T-helper 17 cell (primary cell): ENCODE measurements at regions not wholly inside any gene's neighbourhood (a gene's known extent, or its start where the extent isn't known, plus 50 kb on each side); places are given as distances from the start of the nearest gene placed in this dataset.

Source experiments
- ATAC-seq: fragments of 150-1000 bp; cut with Tn5 transposase; 2 replicates; pipeline ENCODE4 v1.10.0; 2021; ENCODE audit warnings: mild to moderate bottlenecking, moderate library complexity
- DNase-seq, 3 donors: peaks; one replicate each; pipeline versions ENCODE4 v3.0.0 to v3.0.0-alpha.2; 2020 to 2021
- H3K9me3 ChIP-seq: one replicate; pipeline ENCODE4 v1.7.0; 2013; ENCODE audit warnings: low read length, mild to moderate bottlenecking; ENCODE audit not compliant: control insufficient read depth, poor library complexity, severe bottlenecking
- H3K27ac Mint-ChIP-seq: one replicate; pipeline ENCODE4 v1.8.0; 2022; ENCODE audit warnings: mild to moderate bottlenecking, moderate library complexity, mixed read lengths
- H3K27me3 Mint-ChIP-seq: one replicate; pipeline ENCODE4 v1.8.0; 2022; ENCODE audit warnings: mixed read lengths
- H3K36me3 Mint-ChIP-seq: one replicate; pipeline ENCODE4 v1.8.0; 2022; ENCODE audit warnings: low read depth, mixed read lengths
- H3K4me1 Mint-ChIP-seq: one replicate; pipeline ENCODE4 v1.8.0; 2022; ENCODE audit warnings: mild to moderate bottlenecking, mixed read lengths
- H3K4me3 Mint-ChIP-seq: one replicate; pipeline ENCODE4 v1.8.0; 2022; ENCODE audit warnings: mild to moderate bottlenecking, moderate library complexity, mixed read lengths

DNA sequence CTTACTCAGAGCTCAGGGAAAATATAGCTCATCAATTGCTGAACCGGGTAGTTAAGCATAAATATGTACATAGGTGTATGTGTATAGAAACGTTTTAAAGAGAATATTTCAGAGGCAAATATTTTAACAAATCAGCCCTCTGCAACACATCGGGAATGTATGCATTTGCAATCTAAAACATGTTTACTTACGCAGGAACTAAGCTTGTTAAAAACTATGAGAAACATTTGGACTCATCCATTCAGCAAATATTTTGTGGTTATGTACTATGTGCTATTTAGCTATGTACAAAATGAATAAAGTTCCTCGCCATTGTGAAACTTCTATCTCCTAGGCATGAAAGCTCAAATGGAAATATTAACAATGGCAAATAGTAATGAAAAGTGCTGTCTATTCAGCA lies 469.9 kb downstream of the ARHGEF28 start:
- H3K27me3 Mint-ChIP-seq = peaks cover 25% of the 10 kb centered on the region
- H3K27ac Mint-ChIP-seq = no peak overlapping the region
- H3K36me3 Mint-ChIP-seq = peaks cover 2% of the 10 kb centered on the region
- no peaks in the 10 kb centered on the region for H3K4me1 Mint-ChIP-seq
- no peak for DNase-seq
- no peaks in the 10 kb centered on the region for H3K9me3 ChIP-seq
- ATAC-seq = no peak
- no peak overlapping the region for H3K4me3 Mint-ChIP-seq

DNA sequence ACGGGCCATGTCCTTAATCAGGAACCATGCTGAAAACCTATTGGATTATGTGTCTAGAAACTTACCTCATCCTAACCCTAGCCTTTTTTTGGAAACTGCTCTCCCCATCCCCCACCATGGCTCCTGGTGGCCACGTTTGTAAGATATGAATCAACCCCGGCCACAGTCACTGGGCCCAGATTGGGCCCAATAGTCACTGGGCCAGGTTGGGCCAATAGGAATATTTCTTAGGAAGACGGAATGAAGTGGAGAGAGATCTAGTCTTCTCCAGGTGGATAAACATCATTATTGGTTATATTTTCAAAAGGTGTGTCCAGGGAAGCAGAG lies 468.7 kb downstream of the ARHGEF28 start:
- DNase-seq = no peak
- Mint-ChIP-seq H3K36me3 (peaks cover 2% of the 10 kb centered on the region), H3K27ac (no peak overlapping the region), H3K4me1 (no peaks in the 10 kb centered on the region), H3K27me3 (peaks cover 26% of the 10 kb centered on the region), H3K4me3 (no peak overlapping the region)
- H3K9me3 ChIP-seq = no peaks in the 10 kb centered on the region
- no peak for ATAC-seq

DNA sequence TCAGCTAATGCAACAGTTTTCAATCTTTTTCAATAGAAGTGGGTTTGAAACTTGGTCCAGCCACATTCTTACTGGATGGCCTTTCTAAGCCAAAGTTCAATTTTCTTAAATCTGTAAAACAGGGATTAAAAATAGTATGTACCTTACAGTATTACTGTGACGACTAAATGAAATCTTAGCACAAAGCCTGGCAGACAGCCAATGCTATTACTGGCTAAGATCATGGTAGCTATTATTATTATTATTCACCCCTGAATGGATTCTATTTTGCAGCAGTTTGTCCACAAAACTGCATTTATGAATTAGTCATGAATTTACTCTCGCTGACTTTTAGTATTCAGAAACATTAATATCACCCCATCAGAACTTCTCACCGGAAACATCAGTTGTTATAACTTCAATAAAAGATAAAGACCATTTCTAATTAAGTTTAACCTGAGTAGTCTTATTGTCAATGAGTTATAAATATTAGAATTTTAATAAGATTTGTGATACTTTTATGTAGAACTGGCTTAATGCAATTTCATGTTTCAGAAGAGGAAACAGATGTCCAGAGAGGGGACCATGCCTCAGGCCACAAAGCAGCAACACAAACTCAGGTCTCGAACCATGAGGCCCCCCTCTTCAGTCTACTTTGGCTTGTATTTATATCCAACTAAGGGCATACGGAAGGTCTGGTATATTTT lies 468.2 kb downstream of the ARHGEF28 start:
- Mint-ChIP-seq H3K36me3 (peaks cover 2% of the 10 kb centered on the region), H3K27me3 (peaks cover 31% of the 10 kb centered on the region), H3K4me3 (no peak overlapping the region), H3K27ac (no peak overlapping the region), H3K4me1 (no peaks in the 10 kb centered on the region)
- DNase-seq (no peak), ATAC-seq (no peak)
- no peaks in the 10 kb centered on the region for H3K9me3 ChIP-seq

DNA sequence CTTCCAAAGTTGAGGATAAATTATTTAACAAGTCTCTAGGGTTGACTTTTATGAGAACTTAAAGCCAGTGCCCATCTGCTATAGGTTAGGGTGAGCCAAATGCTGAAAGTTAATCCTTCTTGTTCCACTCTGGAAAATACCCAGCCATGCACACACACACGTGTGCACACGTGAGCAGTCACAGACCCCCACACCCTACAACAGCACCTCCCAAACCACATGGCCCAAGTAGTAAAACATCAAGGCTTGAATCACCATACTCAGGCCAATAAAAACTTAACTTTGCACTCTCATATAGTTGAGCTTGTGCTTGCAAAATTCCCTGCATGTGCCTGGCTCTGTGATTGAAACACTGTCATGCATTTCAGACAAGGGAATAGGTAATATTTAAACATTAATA lies 467.6 kb downstream of the ARHGEF28 start:
- ATAC-seq (no peak), DNase-seq (no peak)
- Mint-ChIP-seq H3K27me3 (peaks cover 38% of the 10 kb centered on the region), H3K4me1 (no peaks in the 10 kb centered on the region), H3K36me3 (peaks cover 2% of the 10 kb centered on the region), H3K4me3 (no peak overlapping the region), H3K27ac (no peak overlapping the region)
- H3K9me3 ChIP-seq = no peaks in the 10 kb centered on the region

DNA sequence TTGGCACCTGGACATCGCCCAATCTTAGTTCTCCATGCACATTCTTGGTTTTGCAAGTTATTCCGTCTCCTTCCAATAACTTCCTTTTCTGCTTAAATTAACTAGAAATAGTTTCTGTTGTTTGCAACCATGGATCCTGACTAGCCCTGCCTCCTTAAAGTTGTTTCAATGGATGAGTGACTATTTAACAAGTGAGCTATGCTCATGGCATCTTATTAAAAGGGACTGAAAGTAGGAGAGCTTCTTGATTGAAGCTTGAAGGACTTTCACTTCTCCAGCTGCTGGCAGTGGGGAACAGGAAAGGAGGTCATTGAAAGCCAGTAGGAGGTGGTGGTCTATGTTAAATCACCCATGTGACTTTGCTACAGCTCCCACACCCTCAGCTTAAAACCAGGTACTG lies 466.8 kb downstream of the ARHGEF28 start:
- no peaks in the 10 kb centered on the region for H3K4me1 Mint-ChIP-seq
- DNase-seq (no peak), ATAC-seq (no peak)
- no peak overlapping the region for H3K4me3 Mint-ChIP-seq
- peaks cover 2% of the 10 kb centered on the region for H3K36me3 Mint-ChIP-seq
- no peaks in the 10 kb centered on the region for H3K9me3 ChIP-seq
- no peak overlapping the region for H3K27ac Mint-ChIP-seq
- peaks cover 38% of the 10 kb centered on the region for H3K27me3 Mint-ChIP-seq

DNA sequence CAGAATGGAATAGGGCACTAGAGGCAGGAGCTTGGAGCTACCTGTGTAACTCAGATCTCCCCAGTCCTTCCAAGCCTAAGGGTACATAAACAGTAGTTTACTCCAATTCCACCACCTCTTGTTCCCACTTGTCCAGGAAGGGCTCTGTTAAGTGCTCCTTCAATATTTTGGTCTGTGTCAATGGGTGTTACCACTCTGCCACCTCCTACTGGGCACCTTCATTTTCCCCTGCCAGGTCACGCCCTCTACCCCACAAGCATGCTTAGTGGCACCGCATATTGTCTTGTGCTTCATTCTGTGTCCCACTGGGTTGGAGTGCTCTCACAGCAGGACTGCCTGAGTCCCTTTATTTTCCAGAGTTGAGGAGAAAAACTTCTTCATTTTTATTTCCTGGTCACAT lies 459.8 kb downstream of the ARHGEF28 start:
- Mint-ChIP-seq H3K27me3 (peaks cover 58% of the 10 kb centered on the region), H3K4me3 (no peak overlapping the region), H3K4me1 (no peaks in the 10 kb centered on the region), H3K36me3 (no peaks in the 10 kb centered on the region), H3K27ac (no peak overlapping the region)
- DNase-seq = no peak
- H3K9me3 ChIP-seq = no peaks in the 10 kb centered on the region
- ATAC-seq = no peak

DNA sequence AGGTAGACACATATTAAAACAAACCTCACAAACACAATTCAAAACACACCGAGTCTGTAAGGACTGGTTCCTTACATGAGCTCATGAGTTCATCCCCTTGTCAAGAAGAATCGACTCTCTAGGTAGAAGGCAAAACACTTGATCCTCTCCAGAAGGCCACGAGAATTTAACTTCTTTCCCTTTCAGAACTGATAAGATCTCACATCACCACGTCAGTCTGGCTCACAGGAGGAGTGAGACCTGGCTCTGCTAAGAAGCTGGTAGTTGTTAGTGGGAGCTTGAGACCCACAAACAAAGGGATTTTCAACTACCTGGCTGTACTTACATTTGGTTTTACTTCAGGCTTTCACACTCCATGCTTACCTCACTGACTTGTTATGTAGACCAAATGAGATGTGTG lies 459.2 kb downstream of the ARHGEF28 start:
- Mint-ChIP-seq H3K4me3 (no peak overlapping the region), H3K36me3 (no peaks in the 10 kb centered on the region), H3K27me3 (peaks cover 59% of the 10 kb centered on the region), H3K4me1 (no peaks in the 10 kb centered on the region), H3K27ac (no peak overlapping the region)
- ATAC-seq (no peak), DNase-seq (no peak)
- H3K9me3 ChIP-seq = no peaks in the 10 kb centered on the region

DNA sequence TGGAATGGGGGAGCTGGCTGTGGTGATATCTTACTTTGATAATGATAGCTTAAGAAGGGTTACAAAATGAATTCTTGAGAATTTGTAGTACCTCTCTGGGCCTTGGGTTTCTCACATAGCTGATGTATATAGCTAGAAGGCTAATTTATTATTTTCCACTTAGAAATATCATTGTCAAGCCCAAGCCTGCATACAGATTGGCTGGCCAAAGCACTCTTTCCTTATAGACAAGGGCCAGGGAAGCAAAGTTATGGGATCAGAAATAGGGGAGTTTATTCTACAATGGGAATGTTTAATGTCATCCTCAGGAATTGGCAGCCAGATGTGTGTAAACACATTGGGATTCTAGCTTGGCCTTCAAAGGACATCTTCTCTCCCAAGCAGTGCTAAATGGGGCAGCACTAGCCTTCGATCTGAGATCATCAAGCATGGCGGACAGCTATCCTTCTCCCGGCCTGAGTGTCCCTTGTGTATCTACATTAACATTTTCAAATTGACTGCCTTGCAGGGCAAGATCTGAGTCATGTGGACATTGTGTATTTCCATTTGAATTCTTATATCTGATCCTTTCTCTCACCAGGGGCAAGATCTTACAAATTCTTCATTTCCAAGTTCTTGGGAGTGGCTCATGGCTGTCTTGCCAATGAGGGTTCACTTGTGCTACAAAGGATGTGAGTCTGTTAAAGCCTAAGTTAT lies 457.2 kb downstream of the ARHGEF28 start:
- no peak for ATAC-seq
- Mint-ChIP-seq H3K27ac (no peak overlapping the region), H3K4me1 (no peaks in the 10 kb centered on the region), H3K27me3 (peaks cover 51% of the 10 kb centered on the region), H3K4me3 (no peak overlapping the region), H3K36me3 (no peaks in the 10 kb centered on the region)
- no peak for DNase-seq
- no peaks in the 10 kb centered on the region for H3K9me3 ChIP-seq

DNA sequence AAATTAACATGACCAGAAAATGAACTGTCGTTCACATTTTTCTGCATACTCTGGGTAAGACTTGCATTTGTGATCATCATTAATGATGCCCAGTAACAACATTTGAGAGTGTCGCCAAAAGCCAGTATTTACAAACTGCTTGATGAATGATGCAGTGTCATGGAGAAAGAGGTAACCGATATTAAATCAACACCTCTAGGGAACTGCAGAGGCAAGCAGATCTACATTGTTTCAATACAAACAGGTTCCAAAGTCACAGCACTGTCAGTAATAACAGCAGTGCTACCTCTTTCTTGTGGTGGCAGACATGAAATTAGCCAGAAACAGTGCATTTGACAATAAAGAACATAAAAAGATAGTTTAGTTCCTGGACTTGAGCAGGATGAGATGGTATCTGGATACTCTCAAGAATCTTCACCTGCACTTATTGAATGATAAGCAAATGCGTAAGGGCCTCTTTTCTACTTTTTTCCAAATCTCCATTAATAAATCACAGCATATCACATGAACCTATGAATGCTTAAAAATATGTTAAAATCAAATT lies 456.6 kb downstream of the ARHGEF28 start:
- H3K36me3 Mint-ChIP-seq = no peaks in the 10 kb centered on the region
- no peak overlapping the region for H3K27ac Mint-ChIP-seq
- H3K9me3 ChIP-seq = no peaks in the 10 kb centered on the region
- no peaks in the 10 kb centered on the region for H3K4me1 Mint-ChIP-seq
- no peak for ATAC-seq
- no peak overlapping the region for H3K4me3 Mint-ChIP-seq
- DNase-seq = no peak
- H3K27me3 Mint-ChIP-seq = peaks cover 54% of the 10 kb centered on the region

DNA sequence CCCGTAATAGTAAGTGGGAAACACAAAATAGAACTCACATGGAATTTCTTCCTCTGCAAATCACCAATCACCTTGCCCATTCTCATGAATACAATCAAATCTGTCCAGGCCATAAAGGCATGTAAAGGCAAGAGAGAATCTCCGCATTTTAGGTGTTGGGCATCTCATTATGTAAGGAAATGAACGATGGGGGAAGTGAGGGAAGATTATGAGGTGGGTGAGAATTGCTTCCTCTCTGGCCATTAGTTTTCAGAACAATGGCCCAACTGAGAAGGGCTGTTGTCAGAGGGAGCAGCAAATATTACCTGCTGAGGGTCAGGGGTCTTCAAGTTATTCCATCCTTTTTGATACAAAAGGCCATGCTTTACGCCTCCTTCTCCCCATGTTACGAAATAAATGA lies 455.1 kb downstream of the ARHGEF28 start:
- Mint-ChIP-seq H3K27me3 (peaks cover 59% of the 10 kb centered on the region), H3K4me1 (no peaks in the 10 kb centered on the region), H3K4me3 (no peak overlapping the region), H3K36me3 (no peaks in the 10 kb centered on the region), H3K27ac (no peak overlapping the region)
- no peaks in the 10 kb centered on the region for H3K9me3 ChIP-seq
- no peak for ATAC-seq
- DNase-seq = no peak

DNA sequence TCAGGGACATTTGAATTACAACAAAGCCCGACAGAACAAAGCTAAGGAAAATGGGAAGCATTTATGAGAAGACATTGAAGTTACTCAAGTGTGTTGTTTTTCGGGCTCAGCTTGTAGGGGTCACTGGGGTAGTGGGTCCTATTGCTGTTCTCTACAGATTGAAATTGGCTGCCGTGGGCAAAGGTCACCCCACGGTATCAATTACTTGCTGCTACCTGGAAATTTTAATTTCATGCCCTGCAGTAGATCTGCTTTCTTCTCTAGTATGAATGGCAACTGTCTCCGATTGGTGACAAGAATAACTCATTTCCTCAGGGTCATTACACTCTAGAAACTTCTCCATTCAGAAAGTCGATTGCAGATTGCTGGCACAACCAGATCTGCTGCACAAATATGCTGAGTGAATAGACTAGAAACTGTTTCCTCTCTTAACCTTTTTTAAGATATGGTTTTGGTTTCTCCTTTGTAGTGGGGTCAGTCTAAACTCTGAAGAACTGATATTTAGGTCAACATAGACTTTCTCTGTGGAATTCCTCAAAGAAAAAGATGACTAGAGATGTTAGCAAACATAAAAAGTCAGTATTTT lies 454.1 kb downstream of the ARHGEF28 start:
- H3K9me3 ChIP-seq = no peaks in the 10 kb centered on the region
- Mint-ChIP-seq H3K4me1 (no peaks in the 10 kb centered on the region), H3K27ac (no peak overlapping the region), H3K36me3 (no peaks in the 10 kb centered on the region), H3K27me3 (peaks cover 61% of the 10 kb centered on the region), H3K4me3 (no peak overlapping the region)
- no peak for ATAC-seq
- DNase-seq = no peak

DNA sequence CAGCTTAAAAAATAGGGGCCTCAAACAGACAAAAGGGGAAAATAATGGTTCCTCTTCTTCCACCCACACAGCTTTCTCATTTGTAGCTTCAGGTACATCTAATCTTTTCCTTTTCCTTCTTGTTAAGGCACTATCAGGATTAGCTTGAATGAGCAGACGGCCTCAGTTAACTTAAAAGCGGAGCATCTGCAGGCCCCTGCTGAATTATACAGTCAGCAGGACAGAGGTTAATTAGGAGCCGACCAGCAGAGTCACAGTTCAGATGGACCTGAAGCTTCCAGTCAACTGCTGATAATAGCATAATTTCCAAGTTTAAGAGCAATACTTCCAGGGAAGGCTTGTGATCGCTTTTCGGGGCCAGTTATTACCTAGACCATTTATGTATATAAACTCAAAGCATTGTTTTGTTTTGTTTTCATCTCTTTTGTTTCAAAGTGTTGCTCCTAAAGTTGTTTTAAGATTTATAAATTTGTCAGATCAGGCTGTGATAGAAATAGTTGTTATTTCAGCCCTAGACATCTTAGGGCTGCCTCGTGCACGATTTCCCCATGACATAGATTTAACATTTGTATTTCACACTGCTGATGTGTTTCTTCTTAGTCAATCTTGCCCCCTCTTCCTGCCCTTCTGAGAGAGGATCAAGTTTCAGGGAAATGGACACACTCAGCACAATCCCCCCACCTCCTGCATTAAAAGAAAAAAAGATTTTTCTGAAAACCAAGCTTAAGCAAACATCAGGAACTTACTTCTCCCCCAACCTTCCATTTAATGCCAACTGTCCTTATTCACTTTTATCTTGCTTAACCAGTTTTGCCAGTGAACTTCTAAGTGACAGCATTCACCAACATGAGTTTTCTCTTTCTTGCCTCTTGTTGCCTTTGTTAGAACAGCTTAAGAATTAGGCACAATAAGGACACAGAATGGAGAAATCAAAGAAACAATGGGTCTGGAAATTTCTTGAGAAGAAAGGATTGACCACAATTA lies 449.8 kb downstream of the ARHGEF28 start:
- ATAC-seq (no peak), DNase-seq (no peak)
- no peaks in the 10 kb centered on the region for H3K9me3 ChIP-seq
- Mint-ChIP-seq H3K27me3 (peaks cover 45% of the 10 kb centered on the region), H3K36me3 (no peaks in the 10 kb centered on the region), H3K4me3 (no peak overlapping the region), H3K27ac (no peak overlapping the region), H3K4me1 (no peaks in the 10 kb centered on the region)

DNA sequence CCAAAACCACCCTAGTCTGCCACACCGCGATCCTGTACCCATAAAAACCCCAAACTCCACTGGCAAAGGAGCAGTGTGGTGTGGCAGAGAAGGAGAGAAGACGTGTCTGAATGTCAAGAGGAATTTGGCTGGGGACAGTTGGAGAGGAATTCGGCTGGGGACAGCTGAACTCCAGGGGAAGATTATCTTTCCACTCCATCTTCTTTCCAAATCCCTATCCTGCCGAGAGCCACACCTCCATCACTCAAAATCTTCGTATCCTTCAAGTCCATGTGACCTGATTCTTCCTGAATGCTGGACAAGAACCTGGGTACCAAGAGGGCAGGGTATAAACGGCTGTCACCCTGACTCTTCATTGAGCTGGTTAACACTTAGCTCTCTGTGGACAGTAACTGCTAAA lies 448.1 kb downstream of the ARHGEF28 start:
- H3K4me1 Mint-ChIP-seq = no peaks in the 10 kb centered on the region
- H3K4me3 Mint-ChIP-seq = no peak overlapping the region
- ATAC-seq (no peak), DNase-seq (no peak)
- H3K27ac Mint-ChIP-seq = no peak overlapping the region
- H3K9me3 ChIP-seq = no peaks in the 10 kb centered on the region
- peaks cover 44% of the 10 kb centered on the region for H3K27me3 Mint-ChIP-seq
- no peaks in the 10 kb centered on the region for H3K36me3 Mint-ChIP-seq
